Neural progenitor cell (in vitro differentiated cells): ENCODE measurements at regions not wholly inside any gene's neighbourhood (a gene's known extent, or its start where the extent isn't known, plus 50 kb on each side); places are given as distances from the start of the nearest gene placed in this dataset.

Experiments used
- CTCF ChIP-seq: fragments of 200-600 bp; sonication (generic); IDR thresholded peaks from 2 replicates; pipeline ENCODE4 v1.5.1; 2017; ENCODE audit warnings: antibody characterized with exemption, mild to moderate bottlenecking
- EZH2phosphoT487 ChIP-seq: fragments of 200-600 bp; sonication (generic); IDR thresholded peaks from 2 replicates; pipeline ENCODE4 v1.6.1; 2017; ENCODE audit warnings: antibody characterized with exemption

- TF ChIP-seq CTCF: no peak
- no peak for TF ChIP-seq EZH2phosphoT487
These were observed 269.8 kb upstream of the ARX start for GRCh38 chrX:25285598-25285997.
